Brain microvascular endothelial cell (primary cell): ENCODE measurements at regions not wholly inside any gene's neighbourhood (a gene's known extent, or its start where the extent isn't known, plus 50 kb on each side); places are given as distances from the start of the nearest gene placed in this dataset.

ENCODE experiments used
- DNase-seq: peaks from one replicate; pipeline ENCODE4 v3.0.0-alpha.2; 2020
- H3K27ac ChIP-seq: fragments of 250-450 bp; sonication (Bioruptor Pico); 2 replicates; pipeline ENCODE4 v1.5.1; 2020; ENCODE audit warnings: mild to moderate bottlenecking, moderate library complexity
- H3K27me3 ChIP-seq: fragments of 250-450 bp; sonication (Bioruptor Pico); replicated peaks from 2 replicates; pipeline ENCODE4 v1.5.1; 2020; ENCODE audit warnings: mild to moderate bottlenecking
- H3K36me3 ChIP-seq: fragments of 250-450 bp; sonication (Bioruptor Pico); replicated peaks from 2 replicates; pipeline ENCODE4 v1.5.1; 2020; ENCODE audit warnings: mild to moderate bottlenecking
- H3K4me3 ChIP-seq: 2 replicates; pipeline ENCODE4 v1.5.1; 2011; ENCODE audit warnings: low read depth, mild to moderate bottlenecking, control low read depth, low read length, moderate library complexity
- CTCF ChIP-seq: IDR thresholded peaks from 2 replicates; pipeline ENCODE4 v1.5.1; 2011; ENCODE audit warnings: low read depth, mild to moderate bottlenecking, moderate library complexity, low read length, control low read depth, inconsistent platforms; ENCODE audit errors: missing control alignments
- in situ Hi-C: cut with HindIII; loops from 2 replicates; pipeline ENCODE4 v1.10.0; 2017; ENCODE audit warnings: low sequenced_read_pairs, low pct_ligation_motif_present

GRCh38 chr12:34336619-34337465 lies 314.5 kb downstream of the ALG10 start:
- no peak for DNase-seq
- Histone ChIP-seq H3K4me3 (no peak overlapping the region), H3K27ac (no peak overlapping the region), H3K27me3 (no peaks in the 10 kb centered on the region), H3K36me3 (no peaks in the 10 kb centered on the region)
- in situ Hi-C loops, result no loop called here
- TF ChIP-seq CTCF, result no peak

GRCh38 chr12:34338751-34339150 lies 316.5 kb downstream of the ALG10 start:
- no peak overlapping the region for H3K27ac ChIP-seq
- H3K27me3 ChIP-seq, result no peaks in the 10 kb centered on the region
- H3K4me3 ChIP-seq, result no peak overlapping the region
- in situ Hi-C loops, result no loop called here
- no peak for TF ChIP-seq CTCF
- no peak for DNase-seq
- no peaks in the 10 kb centered on the region for H3K36me3 ChIP-seq

GRCh38 chr12:34339922-34340321 lies 317.6 kb downstream of the ALG10 start:
- H3K27ac ChIP-seq, result no peak overlapping the region
- in situ Hi-C loops, result no loop called here
- TF ChIP-seq CTCF, result no peak
- no peaks in the 10 kb centered on the region for H3K27me3 ChIP-seq
- no peaks in the 10 kb centered on the region for H3K36me3 ChIP-seq
- H3K4me3 ChIP-seq, result no peak overlapping the region
- DNase-seq, result no peak

- TF ChIP-seq CTCF, result no peak
- Histone ChIP-seq H3K36me3 (no peaks in the 10 kb centered on the region), H3K27me3 (no peaks in the 10 kb centered on the region), H3K27ac (no peak overlapping the region), H3K4me3 (no peak overlapping the region)
- in situ Hi-C loops, result no loop called here
- DNase-seq, result no peak
Measured at GRCh38 chr12:34340534-34341361, 318.5 kb downstream of the ALG10 start.

- H3K27me3 ChIP-seq, result no peaks in the 10 kb centered on the region
Measured at GRCh38 chr12:34341362-34341733, 319.1 kb downstream of the ALG10 start.

More at GRCh38 chr12:34341362-34341733, 319.1 kb downstream of the ALG10 start:
- DNase-seq, result no peak
- Histone ChIP-seq H3K27ac (no peak overlapping the region), H3K4me3 (no peak overlapping the region), H3K36me3 (no peaks in the 10 kb centered on the region)
- TF ChIP-seq CTCF, result no peak
- in situ Hi-C loops, result no loop called here
